Endodermal cell (in vitro differentiated cells): ENCODE measurements at regions not wholly inside any gene's neighbourhood (a gene's known extent, or its start where the extent isn't known, plus 50 kb on each side); places are given as distances from the start of the nearest gene placed in this dataset.

Experiments
- DNase-seq: peaks from one replicate; pipeline ENCODE4 v3.0.0-alpha.2; 2017
- H3K27ac ChIP-seq: 2 replicates; pipeline ENCODE4 v1.5.1; 2013; ENCODE audit warnings: mild to moderate bottlenecking, low read depth, low read length, moderate library complexity
- H3K27me3 ChIP-seq: 2 replicates; pipeline ENCODE4 v1.6.1; 2013; ENCODE audit warnings: mild to moderate bottlenecking, low read length, moderate library complexity; ENCODE audit not compliant: insufficient read depth, control insufficient read depth, poor library complexity, severe bottlenecking
- H3K36me3 ChIP-seq: 2 replicates; pipeline ENCODE4 v1.7.0; 2013; ENCODE audit warnings: mild to moderate bottlenecking, low read length, moderate library complexity; ENCODE audit not compliant: control insufficient read depth, insufficient read depth
- H3K4me1 ChIP-seq: one replicate; pipeline ENCODE4 v1.7.0; 2013; ENCODE audit warnings: low read length; ENCODE audit not compliant: control insufficient read depth, insufficient read depth
- H3K4me3 ChIP-seq: 2 replicates; pipeline ENCODE4 v1.5.1; 2013; ENCODE audit warnings: mild to moderate bottlenecking, low read length, moderate library complexity
- H3K9ac ChIP-seq: 2 replicates; pipeline ENCODE4 v1.6.1; 2013; ENCODE audit warnings: mild to moderate bottlenecking, low read length, moderate library complexity; ENCODE audit not compliant: poor library complexity, severe bottlenecking; ENCODE audit errors: extremely low read depth
- H3K9me3 ChIP-seq: 2 replicates; pipeline ENCODE4 v1.6.1; 2013; ENCODE audit warnings: mild to moderate bottlenecking, low read length, moderate library complexity; ENCODE audit not compliant: control insufficient read depth
- H3K27ac Mint-ChIP-seq: 2 replicates; pipeline ENCODE4 v1.8.0; 2020; ENCODE audit warnings: mixed read lengths
- H3K27me3 Mint-ChIP-seq: 2 replicates; pipeline ENCODE4 v1.8.0; 2021; ENCODE audit warnings: mild to moderate bottlenecking, mixed read lengths; ENCODE audit not compliant: insufficient read depth
- H3K36me3 Mint-ChIP-seq: 2 replicates; pipeline ENCODE4 v1.8.0; 2020; ENCODE audit warnings: low read depth, mixed read lengths
- H3K4me1 Mint-ChIP-seq: 2 replicates; pipeline ENCODE4 v1.8.0; 2020; ENCODE audit warnings: mixed read lengths
- H3K4me3 Mint-ChIP-seq: 2 replicates; pipeline ENCODE4 v1.8.0; 2020; ENCODE audit warnings: mild to moderate bottlenecking, moderate library complexity, mixed read lengths
- H3K9me3 Mint-ChIP-seq: 2 replicates; pipeline ENCODE4 v1.8.0; 2020; ENCODE audit warnings: mild to moderate bottlenecking, mixed read lengths
- CTCF ChIP-seq: fragments of 200-600 bp; sonication (generic); conservative IDR thresholded peaks from 2 replicates; pipeline ENCODE4 v1.5.0; 2021; ENCODE audit warnings: antibody characterized with exemption, mild to moderate bottlenecking
- WGBS, 2 experiments: methylation state at CpG; one replicate each; pipeline versions ENCODE4 v1.1.5 to v1.1.7; 2013; ENCODE audit warnings: missing lambda C conversion rate in 2 of 2, mixed read lengths in 1 of 2; ENCODE audit not compliant: insufficient coverage in 1 of 2, insufficient read length in 1 of 2; 5-methylcytosine and 5-hydroxymethylcytosine counted together

DNA sequence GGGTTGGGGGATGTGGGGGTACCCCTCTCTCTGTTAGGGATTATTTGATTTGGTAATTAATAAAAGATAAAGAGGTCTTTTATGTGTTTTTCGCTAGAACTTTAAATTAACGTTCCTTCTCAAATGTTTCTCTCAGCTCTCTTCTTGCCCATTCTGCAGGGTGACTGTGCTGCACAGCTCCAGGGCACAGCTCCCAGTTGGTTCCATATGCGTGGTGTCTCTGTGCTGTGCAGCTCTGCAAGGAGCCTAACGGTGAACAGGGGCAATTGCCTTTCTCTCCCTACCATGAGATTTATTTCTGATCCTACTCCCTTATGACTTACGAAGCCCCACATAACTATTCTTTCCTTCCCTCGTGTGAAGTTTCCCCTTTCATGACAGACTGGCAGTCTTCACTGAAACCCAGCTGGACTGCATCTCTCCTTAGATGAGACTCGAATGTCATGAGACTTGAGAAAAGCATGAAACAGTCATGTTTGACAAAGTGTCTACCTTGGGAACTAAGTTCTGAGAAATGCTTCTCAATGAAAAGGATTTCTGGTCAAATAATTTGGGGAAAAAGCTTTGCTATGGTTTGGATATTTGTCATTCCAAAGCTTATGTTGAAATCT lies 50.2 kb upstream of the SPRY1 start:
- H3K27me3 Mint-ChIP-seq, result peaks cover 15% of the 10 kb centered on the region
- H3K36me3 Mint-ChIP-seq, result no peaks in the 10 kb centered on the region
- H3K4me3 ChIP-seq, result no peak overlapping the region
- DNase-seq, result no peak
- no peak for TF ChIP-seq CTCF
- H3K27me3 ChIP-seq, result no peaks in the 10 kb centered on the region
- peaks cover 8% of the 10 kb centered on the region for H3K4me1 ChIP-seq
- H3K4me3 Mint-ChIP-seq, result no peak overlapping the region
- peak overlapping the region; percentile 46 for H3K27ac ChIP-seq
- no peaks in the 10 kb centered on the region for H3K9me3 ChIP-seq
- no peak overlapping the region for H3K9ac ChIP-seq
- H3K9me3 Mint-ChIP-seq, result no peaks in the 10 kb centered on the region
- no peak overlapping the region for H3K27ac Mint-ChIP-seq
- WGBS, 2 experiments, result 88 to 92% methylated on average over 7 of the region's 7 CpGs
- peaks cover 40% of the 10 kb centered on the region for H3K4me1 Mint-ChIP-seq
- no peaks in the 10 kb centered on the region for H3K36me3 ChIP-seq
